ENCODE measurements at regions not wholly inside any gene's neighbourhood (a gene's known extent, or its start where the extent isn't known, plus 50 kb on each side); places are given as distances from the start of the nearest gene placed in this dataset.

- Histone ChIP-seq H2BK15ac (ENCODE audit: low read depth, low read length) (no peak overlapping the region), H2BK12ac (ENCODE audit: insufficient read length, low read depth, low read length) (no peak overlapping the region), H3K18ac (ENCODE audit: insufficient read length, low read depth, low read length) (no peak overlapping the region), H3K27ac (ENCODE audit: insufficient read length, low read depth, low read length) (no peak overlapping the region), H3K4me2 (ENCODE audit: insufficient read depth, insufficient read length, low read length) (no peak overlapping the region), H4K5ac (ENCODE audit: insufficient read length, low read depth, low read length) (no peak overlapping the region), H3K14ac (ENCODE audit: insufficient read depth, low read length) (no peak overlapping the region), H2AK5ac (ENCODE audit: insufficient read length, low read length) (no peak overlapping the region), H3K9ac (ENCODE audit: extremely low read depth, insufficient read length, low read length) (no peak overlapping the region), H2AFZ (ENCODE audit: low read length) (no peak overlapping the region), H2BK20ac (ENCODE audit: low read depth, low read length, poor library complexity, severe bottlenecking) (no peak overlapping the region), H4K20me1 (ENCODE audit: control insufficient read depth, insufficient read depth, insufficient read length) (no peaks in the 10 kb centered on the region), H2BK120ac (ENCODE audit: low read depth, low read length, poor library complexity, severe bottlenecking) (no peak overlapping the region), H3T11ph (ENCODE audit: low read length) (no peak overlapping the region), H3K9me3 (ENCODE audit: control insufficient read depth, low read depth, low read length) (no peaks in the 10 kb centered on the region), H3K79me1 (ENCODE audit: insufficient read depth, low read depth, low read length, poor library complexity, severe bottlenecking) (no peaks in the 10 kb centered on the region), H3K23ac (ENCODE audit: insufficient read length, low read depth, low read length) (no peak overlapping the region), H3K23me2 (ENCODE audit: insufficient read length, low read depth, low read length, poor library complexity, severe bottlenecking) (no peaks in the 10 kb centered on the region), H3K27me3 (ENCODE audit: insufficient read depth, low read length) (no peaks in the 10 kb centered on the region), H3K79me2 (ENCODE audit: insufficient read depth, low read length) (no peaks in the 10 kb centered on the region), H2BK5ac (ENCODE audit: insufficient read length, low read length) (no peak overlapping the region), H3K4ac (ENCODE audit: low read depth, low read length) (no peak overlapping the region), H4K91ac (ENCODE audit: insufficient read length, low read depth, low read length) (no peak overlapping the region), H3K4me1 (ENCODE audit: insufficient read depth, low read length) (no peaks in the 10 kb centered on the region), H3K56ac (ENCODE audit: insufficient read length, low read depth, low read length) (no peak overlapping the region), H4K8ac (replicated peaks; ENCODE audit: insufficient read length, low read depth, low read length) (no peak overlapping the region)
- no peaks in the 10 kb centered on the region for H3K9me3 Mint-ChIP-seq
- H3K4me1 Mint-ChIP-seq: peaks cover 5 to 16% of the 10 kb centered on the region in 2 experiments; a peak in 3 of 4 replicates
- 100% methylated on average over 1 of the region's 4 CpGs for WGBS (ENCODE audit: extremely low coverage, insufficient read length, low lambda C conversion rate)
- no peak overlapping the region for H3K27ac Mint-ChIP-seq
- no peak for DNase-seq
- H3K4me3 Mint-ChIP-seq: no peak overlapping the region
- no peaks in the 10 kb centered on the region for H3K36me3 Mint-ChIP-seq (ENCODE audit: insufficient read depth in 1 of 3, low read depth in 3 of 3)
- no peak for TF ChIP-seq CTCF (conservative IDR thresholded peaks at IDR 0.05)
- peaks cover 3% of the 10 kb centered on the region; the same call in 1 of the 2 replicates for H3K27me3 Mint-ChIP-seq (ENCODE audit: low read depth)
These were observed 127.1 kb upstream of the TCERG1L start for GRCh38 chr10:131438665-131439064.
